ENCODE measurements at regions not wholly inside any gene's neighbourhood (a gene's known extent, or its start where the extent isn't known, plus 50 kb on each side); places are given as distances from the start of the nearest gene placed in this dataset.

- H3K9me1 ChIP-seq (replicated peaks; ENCODE audit: control insufficient read depth, extremely low read depth, insufficient read depth, low read length) = no peaks in the 10 kb centered on the region
- POLR2A ChIA-PET = no interaction called here
- no peaks in the 10 kb centered on the region for H3K9me3 ChIP-seq (replicated peaks; ENCODE audit: control insufficient read depth, insufficient read depth, low read length)
- no peaks in the 10 kb centered on the region for H3K27me3 ChIP-seq (ENCODE audit: control insufficient read depth in 2 of 2, insufficient read depth in 2 of 2, low read length in 2 of 2)
- intact Hi-C loops (cut with micrococcal nuclease) = no loop called here
- no peak overlapping the region for H3K4me2 ChIP-seq (ENCODE audit: insufficient read depth, low read length)
- dilution Hi-C loops (cut with MboI; ENCODE audit: extremely low pct_ligation_motif_present, low sequenced_read_pairs) = no loop called here
- no peaks in the 10 kb centered on the region for H3K79me2 ChIP-seq (ENCODE audit: control insufficient read depth, insufficient read depth, low read length)
- FAIRE-seq (no peak), DNase-seq (ENCODE audit: low read depth, low spot score) (no peak)
- BruUV-seq (replicated peaks) = no TSS peak
- H3K9ac ChIP-seq (replicated peaks; ENCODE audit: extremely low read depth, insufficient read depth, low read length) = no peak overlapping the region
- H2AFZ ChIP-seq (ENCODE audit: low read depth, low read length) = no peak overlapping the region
- no peaks in the 10 kb centered on the region for H3K4me1 ChIP-seq (ENCODE audit: control insufficient read depth, extremely low read depth, insufficient read depth, low read length)
- H3K4me3 ChIP-seq (replicated peaks in 1 of 3; ENCODE audit: insufficient read depth in 1 of 3, low read depth in 1 of 3, low read length in 3 of 3) = no peak overlapping the region
- TF ChIP-seq EZH2 (IDR thresholded peaks at IDR 0.05; ENCODE audit: borderline replicate concordance, low read depth, low read length, severe bottlenecking) (no peak), FOS (IDR thresholded peaks at IDR 0.05; ENCODE audit: borderline replicate concordance, insufficient read depth, low read length) (no peak), MYC (IDR thresholded peaks at IDR 0.05; ENCODE audit: low read depth, low read length) (no peak)
- CTCF ChIA-PET = no interaction called here
- H3K36me3 ChIP-seq (ENCODE audit: control insufficient read depth in 2 of 2, extremely low read depth in 1 of 2, insufficient read depth in 2 of 2, low read length in 2 of 2) = no peaks in the 10 kb centered on the region
- no peaks in the 10 kb centered on the region for H4K20me1 ChIP-seq (replicated peaks; ENCODE audit: control insufficient read depth, extremely low read depth, insufficient read depth, low read length)
- H3K27ac ChIP-seq (ENCODE audit: insufficient read depth, low read depth, low read length) = no peak overlapping the region
Observed at GRCh38 chr2:156189143-156189542, 143.4 kb downstream of the NR4A2 start.

- no peak overlapping the region for H3K27ac ChIP-seq (ENCODE audit: insufficient read depth, low read depth, low read length)
- no peaks in the 10 kb centered on the region for H3K27me3 ChIP-seq (ENCODE audit: control insufficient read depth in 2 of 2, insufficient read depth in 2 of 2, low read length in 2 of 2)
- no peak overlapping the region for H3K4me2 ChIP-seq (ENCODE audit: insufficient read depth, low read length)
- no peak for TF ChIP-seq POLR2AphosphoS5 (IDR thresholded peaks at IDR 0.05; ENCODE audit: insufficient read depth, low read depth, low read length)
- TF ChIP-seq MAX (IDR thresholded peaks at IDR 0.05; ENCODE audit: insufficient read depth, insufficient read length) = no peak
- TF ChIP-seq EZH2 (IDR thresholded peaks at IDR 0.05; ENCODE audit: borderline replicate concordance, low read depth, low read length, severe bottlenecking) = no peak
- TF ChIP-seq JUN (IDR thresholded peaks at IDR 0.05; ENCODE audit: borderline replicate concordance, insufficient read depth, insufficient read length, low read depth) = no peak
- TF ChIP-seq FOS (IDR thresholded peaks at IDR 0.05; ENCODE audit: borderline replicate concordance, insufficient read depth, low read length) = no peak
- TF ChIP-seq MYC (IDR thresholded peaks at IDR 0.05; ENCODE audit: low read depth, low read length) = no peak
- TF ChIP-seq, protein P1, sequence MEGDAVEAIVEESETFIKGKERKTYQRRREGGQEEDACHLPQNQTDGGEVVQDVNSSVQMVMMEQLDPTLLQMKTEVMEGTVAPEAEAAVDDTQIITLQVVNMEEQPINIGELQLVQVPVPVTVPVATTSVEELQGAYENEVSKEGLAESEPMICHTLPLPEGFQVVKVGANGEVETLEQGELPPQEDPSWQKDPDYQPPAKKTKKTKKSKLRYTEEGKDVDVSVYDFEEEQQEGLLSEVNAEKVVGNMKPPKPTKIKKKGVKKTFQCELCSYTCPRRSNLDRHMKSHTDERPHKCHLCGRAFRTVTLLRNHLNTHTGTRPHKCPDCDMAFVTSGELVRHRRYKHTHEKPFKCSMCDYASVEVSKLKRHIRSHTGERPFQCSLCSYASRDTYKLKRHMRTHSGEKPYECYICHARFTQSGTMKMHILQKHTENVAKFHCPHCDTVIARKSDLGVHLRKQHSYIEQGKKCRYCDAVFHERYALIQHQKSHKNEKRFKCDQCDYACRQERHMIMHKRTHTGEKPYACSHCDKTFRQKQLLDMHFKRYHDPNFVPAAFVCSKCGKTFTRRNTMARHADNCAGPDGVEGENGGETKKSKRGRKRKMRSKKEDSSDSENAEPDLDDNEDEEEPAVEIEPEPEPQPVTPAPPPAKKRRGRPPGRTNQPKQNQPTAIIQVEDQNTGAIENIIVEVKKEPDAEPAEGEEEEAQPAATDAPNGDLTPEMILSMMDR (IDR thresholded peaks at IDR 0.05; ENCODE audit: extremely low read depth in 1 of 2, insufficient read depth in 1 of 2, low read depth in 1 of 2, low read length in 2 of 2) = no peak
- no peak for TF ChIP-seq POLR2A (IDR thresholded peaks at IDR 0.05; ENCODE audit: low read depth, low read length)
- TF ChIP-seq GATA2 (IDR thresholded peaks at IDR 0.05; ENCODE audit: insufficient read depth, insufficient read length, low read depth, low read length) = no peak
- POLR2A ChIA-PET = no interaction called here
- H2AFZ ChIP-seq (ENCODE audit: low read depth, low read length) = no peak overlapping the region
- no peak overlapping the region for H3K9ac ChIP-seq (replicated peaks; ENCODE audit: extremely low read depth, insufficient read depth, low read length)
- intact Hi-C loops (cut with micrococcal nuclease) (no loop called here), dilution Hi-C loops (cut with MboI; ENCODE audit: extremely low pct_ligation_motif_present, low sequenced_read_pairs) (no loop called here)
- no peaks in the 10 kb centered on the region for H3K9me1 ChIP-seq (replicated peaks; ENCODE audit: control insufficient read depth, extremely low read depth, insufficient read depth, low read length)
- BruUV-seq (replicated peaks) = no TSS peak
- no peaks in the 10 kb centered on the region for H3K4me1 ChIP-seq (ENCODE audit: control insufficient read depth, extremely low read depth, insufficient read depth, low read length)
- FAIRE-seq (no peak), DNase-seq (ENCODE audit: low read depth, low spot score) (no peak)
- H3K36me3 ChIP-seq (ENCODE audit: control insufficient read depth in 2 of 2, extremely low read depth in 1 of 2, insufficient read depth in 2 of 2, low read length in 2 of 2) = no peaks in the 10 kb centered on the region
- no peaks in the 10 kb centered on the region for H4K20me1 ChIP-seq (replicated peaks; ENCODE audit: control insufficient read depth, extremely low read depth, insufficient read depth, low read length)
- H3K79me2 ChIP-seq (ENCODE audit: control insufficient read depth, insufficient read depth, low read length) = no peaks in the 10 kb centered on the region
- no peaks in the 10 kb centered on the region for H3K9me3 ChIP-seq (replicated peaks; ENCODE audit: control insufficient read depth, insufficient read depth, low read length)
- CTCF ChIA-PET = no interaction called here
- no peak overlapping the region for H3K4me3 ChIP-seq (replicated peaks in 1 of 3; ENCODE audit: insufficient read depth in 1 of 3, low read depth in 1 of 3, low read length in 3 of 3)
Observed at GRCh38 chr2:156182132-156182531, 150.4 kb downstream of the NR4A2 start.
